Osteocyte (in vitro differentiated cells): ENCODE measurements at regions not wholly inside any gene's neighbourhood (a gene's known extent, or its start where the extent isn't known, plus 50 kb on each side); places are given as distances from the start of the nearest gene placed in this dataset.

Experiments used
- DNase-seq: peaks from one replicate; pipeline ENCODE4 v3.0.0; 2021; ENCODE audit warnings: mixed read lengths; ENCODE audit not compliant: unreplicated experiment; ENCODE audit errors: extremely low spot score
- H3K27ac Mint-ChIP-seq: one replicate; pipeline ENCODE4 v1.8.0; 2021; ENCODE audit warnings: mild to moderate bottlenecking, mixed read lengths; ENCODE audit not compliant: unreplicated experiment
- H3K27me3 Mint-ChIP-seq: one replicate; pipeline ENCODE4 v1.8.0; 2021; ENCODE audit warnings: mixed read lengths; ENCODE audit not compliant: unreplicated experiment
- H3K36me3 Mint-ChIP-seq: one replicate; pipeline ENCODE4 v1.8.0; 2021; ENCODE audit warnings: mixed read lengths; ENCODE audit not compliant: unreplicated experiment
- H3K4me1 Mint-ChIP-seq: one replicate; pipeline ENCODE4 v1.8.0; 2021; ENCODE audit warnings: mixed read lengths; ENCODE audit not compliant: unreplicated experiment
- H3K4me3 Mint-ChIP-seq: one replicate; pipeline ENCODE4 v1.8.0; 2021; ENCODE audit warnings: mild to moderate bottlenecking, moderate library complexity, mixed read lengths; ENCODE audit not compliant: unreplicated experiment
- H3K9me3 Mint-ChIP-seq: one replicate; pipeline ENCODE4 v1.8.0; 2021; ENCODE audit warnings: mixed read lengths; ENCODE audit not compliant: unreplicated experiment
- TF ChIP-seq, protein P1 (sequence below): fragments of 200-600 bp; sonication (generic); IDR thresholded peaks from 2 replicates; pipeline ENCODE4 v1.5.0; 2021; ENCODE audit warnings: antibody characterized with exemption, mild to moderate bottlenecking, moderate library complexity

DNA sequence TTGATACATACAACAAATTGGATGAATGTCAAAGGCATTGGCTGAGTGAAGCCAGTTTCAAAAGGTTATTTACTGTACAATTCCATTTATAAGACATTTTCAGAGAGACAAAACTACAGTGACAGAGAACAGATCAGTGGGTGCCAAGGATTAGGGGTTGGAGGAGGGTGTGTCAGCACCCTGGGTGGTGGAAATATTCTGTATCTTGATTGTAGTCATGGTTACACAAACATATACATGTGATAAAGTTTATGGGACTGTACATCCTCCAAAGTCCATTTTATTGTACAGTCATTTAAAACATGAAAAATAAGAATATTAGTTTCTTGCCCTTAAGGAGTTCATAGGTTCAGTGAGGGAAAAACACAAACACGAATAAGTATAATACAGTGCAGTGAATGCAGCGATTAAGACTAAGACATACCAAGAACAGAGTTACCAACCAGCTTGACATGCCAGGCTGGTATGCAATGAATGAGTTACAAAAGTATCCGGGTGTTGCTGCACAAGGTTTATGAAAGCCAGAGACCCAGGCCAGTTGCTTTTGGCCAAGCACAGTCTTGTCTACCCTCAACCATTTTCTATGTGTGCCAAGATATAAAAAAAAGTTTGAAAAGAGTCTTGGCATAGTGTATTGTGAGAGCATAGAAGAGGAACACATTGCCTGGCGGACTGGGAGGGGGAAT, 123.6 kb downstream of the MSL3 start:
- TF ChIP-seq, protein P1, sequence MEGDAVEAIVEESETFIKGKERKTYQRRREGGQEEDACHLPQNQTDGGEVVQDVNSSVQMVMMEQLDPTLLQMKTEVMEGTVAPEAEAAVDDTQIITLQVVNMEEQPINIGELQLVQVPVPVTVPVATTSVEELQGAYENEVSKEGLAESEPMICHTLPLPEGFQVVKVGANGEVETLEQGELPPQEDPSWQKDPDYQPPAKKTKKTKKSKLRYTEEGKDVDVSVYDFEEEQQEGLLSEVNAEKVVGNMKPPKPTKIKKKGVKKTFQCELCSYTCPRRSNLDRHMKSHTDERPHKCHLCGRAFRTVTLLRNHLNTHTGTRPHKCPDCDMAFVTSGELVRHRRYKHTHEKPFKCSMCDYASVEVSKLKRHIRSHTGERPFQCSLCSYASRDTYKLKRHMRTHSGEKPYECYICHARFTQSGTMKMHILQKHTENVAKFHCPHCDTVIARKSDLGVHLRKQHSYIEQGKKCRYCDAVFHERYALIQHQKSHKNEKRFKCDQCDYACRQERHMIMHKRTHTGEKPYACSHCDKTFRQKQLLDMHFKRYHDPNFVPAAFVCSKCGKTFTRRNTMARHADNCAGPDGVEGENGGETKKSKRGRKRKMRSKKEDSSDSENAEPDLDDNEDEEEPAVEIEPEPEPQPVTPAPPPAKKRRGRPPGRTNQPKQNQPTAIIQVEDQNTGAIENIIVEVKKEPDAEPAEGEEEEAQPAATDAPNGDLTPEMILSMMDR, result no peak

DNA sequence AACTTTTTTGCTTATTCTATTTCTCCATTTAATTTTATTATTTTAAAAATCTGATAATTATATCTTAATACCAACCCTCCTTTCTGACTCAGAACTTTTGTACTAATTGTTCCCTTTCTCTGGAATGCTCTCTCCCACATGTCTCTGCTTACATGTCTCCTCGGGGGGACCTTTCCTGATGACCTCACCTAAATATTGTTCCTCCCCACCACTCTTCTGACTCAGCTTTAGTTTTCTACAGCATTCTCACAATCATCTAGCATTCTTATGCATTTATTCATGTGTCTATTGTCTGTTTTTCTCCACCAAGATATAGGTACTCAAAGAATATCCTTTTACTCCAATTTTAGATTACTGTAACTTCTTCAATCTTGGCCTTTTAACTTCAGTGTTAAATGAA, 128.7 kb downstream of the MSL3 start:
- TF ChIP-seq, protein P1, result no peak
- H3K4me3 Mint-ChIP-seq, result no peak overlapping the region
- H3K4me1 Mint-ChIP-seq, result no peaks in the 10 kb centered on the region
- H3K27me3 Mint-ChIP-seq, result peaks cover 4% of the 10 kb centered on the region
- H3K27ac Mint-ChIP-seq, result no peak overlapping the region
- no peak for DNase-seq
- H3K36me3 Mint-ChIP-seq, result no peaks in the 10 kb centered on the region
- peaks cover 3% of the 10 kb centered on the region for H3K9me3 Mint-ChIP-seq

More for the DNA sequence above, 123.6 kb downstream of the MSL3 start:
- Mint-ChIP-seq H3K4me1 (no peaks in the 10 kb centered on the region), H3K4me3 (no peak overlapping the region), H3K9me3 (peaks cover 3% of the 10 kb centered on the region), H3K27ac (no peak overlapping the region), H3K27me3 (no peaks in the 10 kb centered on the region), H3K36me3 (no peaks in the 10 kb centered on the region)
- DNase-seq, result no peak

- H3K27ac Mint-ChIP-seq, result no peak overlapping the region
Measured at GRCh38 chrX:11887175-11887574, 129.1 kb downstream of the MSL3 start.

GRCh38 chrX:11888421-11888820, 130.4 kb downstream of the MSL3 start:
- no peaks in the 10 kb centered on the region for H3K9me3 Mint-ChIP-seq
- H3K27me3 Mint-ChIP-seq, result peaks cover 4% of the 10 kb centered on the region
- no peaks in the 10 kb centered on the region for H3K36me3 Mint-ChIP-seq
- H3K27ac Mint-ChIP-seq, result no peak overlapping the region
- no peak for DNase-seq
- no peak overlapping the region for H3K4me3 Mint-ChIP-seq
- H3K4me1 Mint-ChIP-seq, result no peaks in the 10 kb centered on the region
- TF ChIP-seq, protein P1, result no peak

More at GRCh38 chrX:11887175-11887574, 129.1 kb downstream of the MSL3 start:
- no peaks in the 10 kb centered on the region for H3K36me3 Mint-ChIP-seq
- TF ChIP-seq, protein P1, result no peak
- H3K4me3 Mint-ChIP-seq, result no peak overlapping the region
- H3K27me3 Mint-ChIP-seq, result peaks cover 4% of the 10 kb centered on the region
- H3K9me3 Mint-ChIP-seq, result peaks cover under 1% of the 10 kb centered on the region
- DNase-seq, result no peak
- H3K4me1 Mint-ChIP-seq, result no peaks in the 10 kb centered on the region

DNA sequence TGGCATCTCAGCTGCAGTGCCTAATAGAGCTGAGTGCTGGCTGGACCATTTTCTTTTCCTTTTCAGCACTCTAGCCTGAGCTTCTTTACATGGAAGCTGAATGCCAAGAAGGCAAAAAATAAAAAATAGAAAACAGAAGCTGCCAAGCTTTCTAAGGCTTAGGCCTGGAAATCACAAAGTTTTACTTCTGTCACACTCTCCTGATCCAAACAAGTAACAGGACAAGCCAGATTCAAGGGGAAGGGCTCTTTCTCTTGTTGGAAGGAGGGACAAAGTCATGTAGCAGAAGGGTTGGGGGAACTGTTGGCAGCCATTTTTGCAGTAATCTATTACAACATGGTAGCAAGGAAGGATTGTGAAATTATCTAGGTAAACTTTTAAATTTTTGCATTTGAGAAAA, 131.8 kb downstream of the MSL3 start:
- Mint-ChIP-seq H3K36me3 (no peaks in the 10 kb centered on the region), H3K9me3 (peaks cover 3% of the 10 kb centered on the region), H3K27ac (no peak overlapping the region), H3K4me3 (no peak overlapping the region), H3K27me3 (peaks cover 4% of the 10 kb centered on the region), H3K4me1 (no peaks in the 10 kb centered on the region)
- TF ChIP-seq, protein P1, result no peak
- no peak for DNase-seq
